ENCODE measurements at regions not wholly inside any gene's neighbourhood (a gene's known extent, or its start where the extent isn't known, plus 50 kb on each side); places are given as distances from the start of the nearest gene placed in this dataset.

DNA sequence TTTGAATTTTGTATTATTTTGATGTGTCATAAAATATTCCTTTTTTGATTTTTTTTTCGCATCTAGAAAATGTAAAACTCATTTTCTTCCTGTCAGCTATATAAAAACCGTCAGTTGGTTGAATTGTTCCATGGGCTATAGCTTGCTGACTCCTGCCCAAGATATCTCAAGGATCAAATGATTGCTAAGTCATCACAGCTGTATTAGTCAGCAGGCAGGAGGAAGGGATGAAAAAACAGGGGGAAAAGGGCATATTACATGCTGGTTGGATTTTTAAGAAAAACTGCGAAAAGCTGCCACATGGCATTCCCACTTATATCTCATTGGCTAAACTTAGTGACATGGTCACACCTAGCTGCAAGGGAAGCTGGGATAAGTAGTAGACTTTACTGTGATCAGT lies 569.9 kb downstream of the BCKDHB start (continued):
- TF ChIP-seq, protein P1, sequence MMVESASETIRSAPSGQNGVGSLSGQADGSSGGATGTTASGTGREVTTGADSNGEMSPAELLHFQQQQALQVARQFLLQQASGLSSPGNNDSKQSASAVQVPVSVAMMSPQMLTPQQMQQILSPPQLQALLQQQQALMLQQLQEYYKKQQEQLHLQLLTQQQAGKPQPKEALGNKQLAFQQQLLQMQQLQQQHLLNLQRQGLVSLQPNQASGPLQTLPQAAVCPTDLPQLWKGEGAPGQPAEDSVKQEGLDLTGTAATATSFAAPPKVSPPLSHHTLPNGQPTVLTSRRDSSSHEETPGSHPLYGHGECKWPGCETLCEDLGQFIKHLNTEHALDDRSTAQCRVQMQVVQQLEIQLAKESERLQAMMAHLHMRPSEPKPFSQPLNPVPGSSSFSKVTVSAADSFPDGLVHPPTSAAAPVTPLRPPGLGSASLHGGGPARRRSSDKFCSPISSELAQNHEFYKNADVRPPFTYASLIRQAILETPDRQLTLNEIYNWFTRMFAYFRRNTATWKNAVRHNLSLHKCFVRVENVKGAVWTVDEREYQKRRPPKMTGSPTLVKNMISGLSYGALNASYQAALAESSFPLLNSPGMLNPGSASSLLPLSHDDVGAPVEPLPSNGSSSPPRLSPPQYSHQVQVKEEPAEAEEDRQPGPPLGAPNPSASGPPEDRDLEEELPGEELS (CRISPR knock-in tag; IDR thresholded peaks at IDR 0.05): no peak
- TF ChIP-seq, protein P2, sequence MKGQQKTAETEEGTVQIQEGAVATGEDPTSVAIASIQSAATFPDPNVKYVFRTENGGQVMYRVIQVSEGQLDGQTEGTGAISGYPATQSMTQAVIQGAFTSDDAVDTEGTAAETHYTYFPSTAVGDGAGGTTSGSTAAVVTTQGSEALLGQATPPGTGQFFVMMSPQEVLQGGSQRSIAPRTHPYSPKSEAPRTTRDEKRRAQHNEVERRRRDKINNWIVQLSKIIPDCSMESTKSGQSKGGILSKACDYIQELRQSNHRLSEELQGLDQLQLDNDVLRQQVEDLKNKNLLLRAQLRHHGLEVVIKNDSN (CRISPR knock-in tag; IDR thresholded peaks at IDR 0.05): no peak
- TF ChIP-seq ZNF416 (CRISPR knock-in tag; IDR thresholded peaks at IDR 0.05) (no peak), SMAD4 (CRISPR knock-in tag; IDR thresholded peaks at IDR 0.05) (no peak), FOXP1 (CRISPR knock-in tag; IDR thresholded peaks at IDR 0.05; ENCODE audit: borderline replicate concordance) (no peak)

DNA sequence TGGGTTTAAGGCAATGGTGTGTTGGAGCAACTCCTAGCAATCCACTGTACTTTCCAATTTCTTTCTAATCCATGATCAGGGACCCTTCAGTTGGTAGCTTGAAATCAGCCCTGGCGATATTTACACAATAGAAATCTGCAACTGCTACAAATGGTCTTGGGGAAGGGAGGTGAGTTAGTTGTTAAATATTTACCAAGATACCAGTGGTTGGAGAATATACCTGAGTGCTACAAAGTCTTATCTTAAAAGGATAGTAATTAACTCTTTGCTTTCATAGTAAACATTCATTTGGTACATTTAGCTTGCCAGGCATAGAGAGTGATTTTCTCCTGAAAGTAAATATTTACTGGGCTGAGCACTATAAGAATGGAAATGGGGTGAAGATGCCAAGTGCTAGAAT lies 568.2 kb downstream of the BCKDHB start:
- ChIA-PET CTCF (no interaction called here), POLR2A (no interaction called here)
- no peak for ATAC-seq
- Mint-ChIP-seq H3K4me3 (no peak overlapping the region), H3K27me3 (ENCODE audit: low read depth) (no peaks in the 10 kb centered on the region), H3K27ac (no peak overlapping the region), H3K4me1 (peaks cover 5% of the 10 kb centered on the region; the same call in 1 of the 2 replicates), H3K36me3 (peaks cover 13% of the 10 kb centered on the region), H3K9me3 (peaks cover 22% of the 10 kb centered on the region)
- DNase-seq (ENCODE audit: low spot score): no peak
- TF ChIP-seq, protein P2 (CRISPR knock-in tag; IDR thresholded peaks at IDR 0.05): no peak
- TF ChIP-seq, protein P3, sequence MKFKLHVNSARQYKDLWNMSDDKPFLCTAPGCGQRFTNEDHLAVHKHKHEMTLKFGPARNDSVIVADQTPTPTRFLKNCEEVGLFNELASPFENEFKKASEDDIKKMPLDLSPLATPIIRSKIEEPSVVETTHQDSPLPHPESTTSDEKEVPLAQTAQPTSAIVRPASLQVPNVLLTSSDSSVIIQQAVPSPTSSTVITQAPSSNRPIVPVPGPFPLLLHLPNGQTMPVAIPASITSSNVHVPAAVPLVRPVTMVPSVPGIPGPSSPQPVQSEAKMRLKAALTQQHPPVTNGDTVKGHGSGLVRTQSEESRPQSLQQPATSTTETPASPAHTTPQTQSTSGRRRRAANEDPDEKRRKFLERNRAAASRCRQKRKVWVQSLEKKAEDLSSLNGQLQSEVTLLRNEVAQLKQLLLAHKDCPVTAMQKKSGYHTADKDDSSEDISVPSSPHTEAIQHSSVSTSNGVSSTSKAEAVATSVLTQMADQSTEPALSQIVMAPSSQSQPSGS (CRISPR knock-in tag; IDR thresholded peaks at IDR 0.05; ENCODE audit: borderline replicate concordance, low read depth): no peak
- TF ChIP-seq, protein P4, sequence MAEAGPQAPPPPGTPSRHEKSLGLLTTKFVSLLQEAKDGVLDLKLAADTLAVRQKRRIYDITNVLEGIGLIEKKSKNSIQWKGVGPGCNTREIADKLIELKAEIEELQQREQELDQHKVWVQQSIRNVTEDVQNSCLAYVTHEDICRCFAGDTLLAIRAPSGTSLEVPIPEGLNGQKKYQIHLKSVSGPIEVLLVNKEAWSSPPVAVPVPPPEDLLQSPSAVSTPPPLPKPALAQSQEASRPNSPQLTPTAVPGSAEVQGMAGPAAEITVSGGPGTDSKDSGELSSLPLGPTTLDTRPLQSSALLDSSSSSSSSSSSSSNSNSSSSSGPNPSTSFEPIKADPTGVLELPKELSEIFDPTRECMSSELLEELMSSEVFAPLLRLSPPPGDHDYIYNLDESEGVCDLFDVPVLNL (CRISPR knock-in tag; IDR thresholded peaks at IDR 0.05; ENCODE audit: borderline replicate concordance, low read depth): no peak
- TF ChIP-seq TP53 (CRISPR knock-in tag; IDR thresholded peaks at IDR 0.05) (no peak), GRHL2 (CRISPR knock-in tag; IDR thresholded peaks at IDR 0.05; ENCODE audit: insufficient replicate concordance, severe bottlenecking) (no peak), NR2C2 (CRISPR knock-in tag; IDR thresholded peaks at IDR 0.05) (no peak), JAZF1 (CRISPR knock-in tag; IDR thresholded peaks at IDR 0.05) (no peak), NR3C1 (CRISPR knock-in tag; conservative IDR thresholded peaks at IDR 0.05; ENCODE audit: low read depth) (no peak)
- TF ChIP-seq, protein P5, sequence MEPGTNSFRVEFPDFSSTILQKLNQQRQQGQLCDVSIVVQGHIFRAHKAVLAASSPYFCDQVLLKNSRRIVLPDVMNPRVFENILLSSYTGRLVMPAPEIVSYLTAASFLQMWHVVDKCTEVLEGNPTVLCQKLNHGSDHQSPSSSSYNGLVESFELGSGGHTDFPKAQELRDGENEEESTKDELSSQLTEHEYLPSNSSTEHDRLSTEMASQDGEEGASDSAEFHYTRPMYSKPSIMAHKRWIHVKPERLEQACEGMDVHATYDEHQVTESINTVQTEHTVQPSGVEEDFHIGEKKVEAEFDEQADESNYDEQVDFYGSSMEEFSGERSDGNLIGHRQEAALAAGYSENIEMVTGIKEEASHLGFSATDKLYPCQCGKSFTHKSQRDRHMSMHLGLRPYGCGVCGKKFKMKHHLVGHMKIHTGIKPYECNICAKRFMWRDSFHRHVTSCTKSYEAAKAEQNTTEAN (CRISPR knock-in tag; IDR thresholded peaks at IDR 0.05): no peak

DNA sequence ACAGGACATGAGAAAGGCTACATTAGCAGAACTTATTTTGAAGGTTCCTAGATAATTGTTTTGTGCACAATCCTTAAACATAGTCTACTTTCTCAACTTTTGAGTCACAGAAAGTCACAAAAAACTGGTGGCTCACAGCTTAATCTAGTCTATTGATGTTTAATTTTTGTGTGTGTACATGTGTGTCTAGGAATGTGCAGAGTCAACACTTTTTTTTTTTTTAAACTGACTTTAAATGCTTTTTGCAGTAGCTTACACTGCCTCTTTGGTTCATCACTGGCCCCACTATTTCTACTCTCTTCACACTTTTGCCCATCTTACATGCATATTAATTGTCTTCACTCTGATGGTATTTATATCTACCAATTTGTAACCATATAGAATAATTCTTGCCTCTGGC lies 566.9 kb downstream of the BCKDHB start:
- CTCF ChIA-PET: no interaction called here
- peaks cover 5% of the 10 kb centered on the region; the same call in 1 of the 2 replicates for H3K4me1 Mint-ChIP-seq

More for the DNA sequence above, 566.9 kb downstream of the BCKDHB start:
- Mint-ChIP-seq H3K27me3 (ENCODE audit: low read depth) (no peaks in the 10 kb centered on the region), H3K36me3 (peaks cover 13% of the 10 kb centered on the region), H3K27ac (no peak overlapping the region), H3K4me3 (no peak overlapping the region), H3K9me3 (peaks cover 22% of the 10 kb centered on the region)
- POLR2A ChIA-PET: no interaction called here
- no peak for DNase-seq (ENCODE audit: low spot score)
- no peak for ATAC-seq
- TF ChIP-seq ZNF396 (CRISPR knock-in tag; IDR thresholded peaks at IDR 0.05; ENCODE audit: borderline replicate concordance) (no peak), NR2C2 (CRISPR knock-in tag; IDR thresholded peaks at IDR 0.05) (no peak), ESRRA (CRISPR knock-in tag; IDR thresholded peaks at IDR 0.05; ENCODE audit: borderline replicate concordance) (no peak), GRHL2 (CRISPR knock-in tag; IDR thresholded peaks at IDR 0.05; ENCODE audit: insufficient replicate concordance, severe bottlenecking) (no peak), GTF2I (CRISPR knock-in tag; conservative IDR thresholded peaks at IDR 0.05) (no peak)
- TF ChIP-seq, protein P1 (CRISPR knock-in tag; IDR thresholded peaks at IDR 0.05): no peak
- TF ChIP-seq, protein P6, sequence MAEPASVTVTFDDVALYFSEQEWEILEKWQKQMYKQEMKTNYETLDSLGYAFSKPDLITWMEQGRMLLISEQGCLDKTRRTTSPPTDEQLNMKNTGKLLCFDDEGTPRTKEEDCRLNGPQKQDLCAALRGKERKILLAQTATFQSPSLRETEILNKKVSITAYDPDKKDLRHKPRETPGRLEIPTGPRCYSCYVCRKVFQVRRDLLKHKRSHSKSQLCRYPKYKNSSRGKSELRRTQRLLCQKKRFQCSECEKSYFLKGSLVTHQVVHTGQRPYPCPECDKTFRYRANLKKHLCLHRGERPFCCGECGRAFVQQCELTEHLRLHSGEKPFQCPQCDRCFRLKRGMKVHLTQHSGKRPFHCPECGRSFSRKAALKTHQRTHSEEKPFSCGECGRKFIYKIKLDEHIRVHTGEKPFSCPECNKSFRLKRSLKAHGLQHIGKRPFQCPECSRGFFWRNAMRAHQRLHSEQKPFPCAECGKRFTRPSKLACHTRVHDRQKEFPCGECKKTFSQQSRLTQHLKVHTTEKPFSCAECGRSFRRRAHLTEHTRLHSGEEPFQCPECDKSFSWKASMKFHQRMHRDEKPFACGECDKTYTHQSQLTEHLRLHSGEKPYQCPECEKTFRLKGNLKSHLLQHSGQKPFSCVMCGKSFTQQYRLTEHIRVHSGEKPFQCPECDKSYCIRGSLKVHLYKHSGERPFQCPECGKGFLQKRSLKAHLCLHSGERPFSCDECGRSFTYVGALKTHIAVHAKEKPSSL (CRISPR knock-in tag; conservative IDR thresholded peaks at IDR 0.05): no peak

Data from WTC11 (cell line).